Ascending aorta (tissue), 2 donors: ENCODE measurements at regions not wholly inside any gene's neighbourhood (a gene's known extent, or its start where the extent isn't known, plus 50 kb on each side); places are given as distances from the start of the nearest gene placed in this dataset.

Experiments used
- DNase-seq, 2 donors: peaks; one replicate each; pipeline ENCODE4 v3.0.0-alpha.2; 2019; ENCODE audit warnings: low spot score in 2 of 2
- H3K27ac ChIP-seq, 2 donors: fragments of 200-600 bp; sonication (generic); one replicate each; pipeline ENCODE4 v1.5.1; 2016 to 2017; ENCODE audit warnings: mild to moderate bottlenecking in 1 of 2
- H3K27me3 ChIP-seq: fragments of 200-600 bp; sonication (generic); one replicate; pipeline ENCODE4 v1.5.1; 2017
- H3K36me3 ChIP-seq, 2 donors: fragments of 200-600 bp; sonication (generic); one replicate each; pipeline ENCODE4 v1.5.1; 2016
- H3K4me1 ChIP-seq, 2 donors: fragments of 200-600 bp; sonication (generic); one replicate each; pipeline ENCODE4 v1.5.1; 2016 to 2017; ENCODE audit warnings: mild to moderate bottlenecking in 1 of 2
- H3K4me3 ChIP-seq, 2 donors: fragments of 200-600 bp; sonication (generic); one replicate each; pipeline ENCODE4 v1.5.1; 2016 to 2017; ENCODE audit warnings: mild to moderate bottlenecking in 1 of 2
- H3K9me3 ChIP-seq, 2 donors: fragments of 200-600 bp; sonication (generic); one replicate each; pipeline ENCODE4 v1.5.1; 2016
- intact Hi-C: fragments of 100-400 bp; cut with DNase I; formaldehyde crosslinking; loops from one replicate; pipeline ENCODE4 v1.15.1; 2023
- TF ChIP-seq, protein P1 (sequence below), 3 experiments: fragments of 200-600 bp in 2 of 3; fragments of 450-650 bp in 1 of 3; sonication (generic) in 2 of 3; IDR thresholded peaks; one replicate each; pipeline ENCODE4 v1.5.1; 2016 to 2019; ENCODE audit warnings: antibody characterized with exemption in 3 of 3, mild to moderate bottlenecking in 1 of 3, moderate library complexity in 1 of 3

GRCh38 chr9:79362100-79363081 lies 209.4 kb upstream of the TLE4 start:
- Histone ChIP-seq H3K27me3 (no peaks in the 10 kb centered on the region), H3K9me3 (no peaks in the 10 kb centered on the region), H3K4me3 (no peak overlapping the region), H3K4me1 (no peaks in the 10 kb centered on the region), H3K36me3 (no peaks in the 10 kb centered on the region), H3K27ac (no peak overlapping the region)
- no peak for DNase-seq
- TF ChIP-seq, protein P1, sequence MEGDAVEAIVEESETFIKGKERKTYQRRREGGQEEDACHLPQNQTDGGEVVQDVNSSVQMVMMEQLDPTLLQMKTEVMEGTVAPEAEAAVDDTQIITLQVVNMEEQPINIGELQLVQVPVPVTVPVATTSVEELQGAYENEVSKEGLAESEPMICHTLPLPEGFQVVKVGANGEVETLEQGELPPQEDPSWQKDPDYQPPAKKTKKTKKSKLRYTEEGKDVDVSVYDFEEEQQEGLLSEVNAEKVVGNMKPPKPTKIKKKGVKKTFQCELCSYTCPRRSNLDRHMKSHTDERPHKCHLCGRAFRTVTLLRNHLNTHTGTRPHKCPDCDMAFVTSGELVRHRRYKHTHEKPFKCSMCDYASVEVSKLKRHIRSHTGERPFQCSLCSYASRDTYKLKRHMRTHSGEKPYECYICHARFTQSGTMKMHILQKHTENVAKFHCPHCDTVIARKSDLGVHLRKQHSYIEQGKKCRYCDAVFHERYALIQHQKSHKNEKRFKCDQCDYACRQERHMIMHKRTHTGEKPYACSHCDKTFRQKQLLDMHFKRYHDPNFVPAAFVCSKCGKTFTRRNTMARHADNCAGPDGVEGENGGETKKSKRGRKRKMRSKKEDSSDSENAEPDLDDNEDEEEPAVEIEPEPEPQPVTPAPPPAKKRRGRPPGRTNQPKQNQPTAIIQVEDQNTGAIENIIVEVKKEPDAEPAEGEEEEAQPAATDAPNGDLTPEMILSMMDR (IDR thresholded peaks at IDR 0.05): no peak
- intact Hi-C loops: no loop called here

GRCh38 chr9:79369676-79370075 lies 202.1 kb upstream of the TLE4 start:
- H3K36me3 ChIP-seq: no peaks in the 10 kb centered on the region
- H3K4me1 ChIP-seq: no peaks in the 10 kb centered on the region
- no peak for DNase-seq
- H3K27me3 ChIP-seq: no peaks in the 10 kb centered on the region
- H3K4me3 ChIP-seq: no peak overlapping the region
- TF ChIP-seq, protein P1 (IDR thresholded peaks at IDR 0.05): no peak
- no peaks in the 10 kb centered on the region for H3K9me3 ChIP-seq
- no peak overlapping the region for H3K27ac ChIP-seq
- intact Hi-C loops: no loop called here

DNA sequence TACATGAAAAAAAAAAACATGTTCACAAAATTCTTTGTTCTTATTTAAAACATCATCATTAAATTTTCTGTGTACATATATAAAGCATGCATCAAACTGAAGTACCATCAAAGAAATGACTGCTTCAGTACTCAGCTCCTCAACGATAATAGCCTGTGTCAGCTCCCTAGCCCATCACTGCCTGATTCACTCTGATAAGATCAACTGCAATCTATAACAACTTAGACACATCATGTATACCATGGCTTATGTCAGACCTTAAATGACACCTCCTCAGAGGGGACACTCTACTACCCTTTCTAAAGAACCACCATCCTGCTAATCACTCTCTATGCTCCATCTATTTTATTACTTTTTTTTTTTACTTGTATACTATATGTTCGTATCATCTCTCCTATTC lies 200.5 kb upstream of the TLE4 start:
- H3K27me3 ChIP-seq: no peaks in the 10 kb centered on the region
- DNase-seq: no peak
- H3K27ac ChIP-seq: no peak overlapping the region
- intact Hi-C loops: no loop called here
- no peak overlapping the region for H3K4me3 ChIP-seq
- TF ChIP-seq, protein P1 (IDR thresholded peaks at IDR 0.05): no peak
- H3K36me3 ChIP-seq: no peaks in the 10 kb centered on the region
- no peaks in the 10 kb centered on the region for H3K4me1 ChIP-seq
- no peaks in the 10 kb centered on the region for H3K9me3 ChIP-seq

- H3K27ac ChIP-seq: no peak overlapping the region
- intact Hi-C loops: no loop called here
- no peaks in the 10 kb centered on the region for H3K9me3 ChIP-seq
- no peak for DNase-seq
- no peaks in the 10 kb centered on the region for H3K27me3 ChIP-seq
- H3K36me3 ChIP-seq: no peaks in the 10 kb centered on the region
- no peaks in the 10 kb centered on the region for H3K4me1 ChIP-seq
- H3K4me3 ChIP-seq: no peak overlapping the region
- TF ChIP-seq, protein P1 (IDR thresholded peaks at IDR 0.05): no peak
Observed at GRCh38 chr9:79371948-79372555, 199.7 kb upstream of the TLE4 start.

DNA sequence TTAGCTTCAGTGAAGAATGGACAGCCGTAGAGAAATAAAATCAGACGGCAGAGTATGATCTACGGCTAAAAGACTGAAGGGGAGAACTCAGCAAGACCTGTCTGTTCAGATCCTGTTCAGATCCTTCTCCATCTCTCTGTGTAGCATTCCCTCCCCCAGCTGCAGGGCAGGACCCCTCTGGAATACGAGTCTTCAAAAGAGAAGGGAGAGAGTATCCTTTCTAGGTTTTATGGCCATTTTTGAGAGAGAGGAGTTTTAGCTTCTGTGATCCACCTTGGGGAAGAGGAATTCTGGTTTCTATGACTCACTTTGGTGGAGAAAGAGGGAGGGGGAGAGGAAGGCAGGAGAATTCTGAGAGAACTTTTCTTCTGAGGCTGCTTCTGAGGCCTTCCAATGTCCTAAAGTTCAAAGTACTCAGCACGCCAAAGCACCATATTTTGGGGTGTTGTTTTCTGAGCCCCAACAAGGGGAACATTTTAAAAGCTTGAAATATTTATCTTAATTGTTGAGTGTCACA lies 194.4 kb upstream of the TLE4 start:
- H3K36me3 ChIP-seq: no peaks in the 10 kb centered on the region
- no peak overlapping the region for H3K4me3 ChIP-seq
- H3K9me3 ChIP-seq: no peaks in the 10 kb centered on the region
- no peaks in the 10 kb centered on the region for H3K27me3 ChIP-seq
- no peaks in the 10 kb centered on the region for H3K4me1 ChIP-seq
- H3K27ac ChIP-seq: no peak overlapping the region
- intact Hi-C loops: no loop called here
- TF ChIP-seq, protein P1 (IDR thresholded peaks at IDR 0.05): no peak
- DNase-seq: no peak
